Uterus (tissue), 3 donors: ENCODE measurements at regions not wholly inside any gene's neighbourhood (a gene's known extent, or its start where the extent isn't known, plus 50 kb on each side); places are given as distances from the start of the nearest gene placed in this dataset.
A peak's percentile ranks its signal among the peaks of the same experiment; 100 is the strongest.

Source experiments
- DNase-seq, 2 donors: peaks; one replicate each; pipeline ENCODE4 v3.0.0-alpha.2; 2019 to 2020
- H3K27ac ChIP-seq, 2 donors: fragments of 200-600 bp; sonication (generic); 1 replicate in 1 of 2; 2 replicates in 1 of 2; pipeline ENCODE4 v1.5.1; 2016 to 2018
- H3K27me3 ChIP-seq, 2 donors: fragments of 200-600 bp; sonication (generic); one replicate each; pipeline ENCODE4 v1.5.1; 2018 to 2019; ENCODE audit warnings: control low read depth in 1 of 2
- H3K36me3 ChIP-seq, 2 donors: fragments of 200-600 bp; sonication (generic); one replicate each; pipeline ENCODE4 v1.5.1; 2019; ENCODE audit warnings: control low read depth in 1 of 2
- H3K4me1 ChIP-seq, 2 donors: fragments of 200-600 bp; sonication (generic); one replicate each; pipeline ENCODE4 v1.5.1; 2018 to 2019; ENCODE audit warnings: control low read depth in 1 of 2
- H3K4me3 ChIP-seq, 2 donors: fragments of 200-600 bp; sonication (generic); 1 replicate in 1 of 2; 2 replicates in 1 of 2; pipeline ENCODE4 v1.5.1; 2018 to 2019; ENCODE audit warnings: mild to moderate bottlenecking in 1 of 2
- H3K9me3 ChIP-seq, 2 donors: fragments of 200-600 bp; sonication (generic); one replicate each; pipeline ENCODE4 v1.5.1; 2019; ENCODE audit warnings: control low read depth in 1 of 2
- CTCF ChIP-seq, 4 experiments: fragments of 200-600 bp in 2 of 4; fragments of 450-650 bp in 2 of 4; sonication (generic) in 2 of 4; IDR thresholded peaks; one replicate each; pipeline ENCODE4 v1.5.1; 2016 to 2019; ENCODE audit warnings: antibody characterized with exemption in 4 of 4, mild to moderate bottlenecking in 2 of 4, moderate library complexity in 1 of 4
- POLR2A ChIP-seq, 2 donors: fragments of 450-650 bp; IDR thresholded peaks; one replicate each; pipeline ENCODE4 v1.6.1; 2016; ENCODE audit warnings: antibody characterized with exemption in 2 of 2, mild to moderate bottlenecking in 1 of 2, moderate library complexity in 1 of 2
- intact Hi-C: fragments of 100-400 bp; cut with DNase I; formaldehyde crosslinking; loops from one replicate; pipeline ENCODE4 v1.15.1; 2023; ENCODE audit warnings: low total_unique reads
- donor health status: DM: yes; HTN: yes; CAD: no.

- Histone ChIP-seq H3K4me3 (no peak overlapping the region), H3K27ac (no peak overlapping the region), H3K9me3 (no peaks in the 10 kb centered on the region), H3K36me3 (no peaks in the 10 kb centered on the region), H3K4me1 (no peaks in the 10 kb centered on the region), H3K27me3 (no peaks in the 10 kb centered on the region)
- no peak for TF ChIP-seq CTCF (IDR thresholded peaks at IDR 0.05)
- no peak for TF ChIP-seq POLR2A (IDR thresholded peaks at IDR 0.05)
- peak in 1 of 2 donors; percentile 31 for DNase-seq
- intact Hi-C loops, result loop anchor here (10.0 kb wide), 1 partner anchor 1166 kb away; no protein-coding TSS in a partner anchor
Observed at GRCh38 chr2:13000664-13001363, 284.1 kb downstream of the TRIB2 start.

GRCh38 chr2:13001408-13001807 lies 284.7 kb downstream of the TRIB2 start:
- Histone ChIP-seq H3K36me3 (no peaks in the 10 kb centered on the region), H3K27me3 (no peaks in the 10 kb centered on the region), H3K27ac (no peak overlapping the region), H3K4me3 (no peak overlapping the region), H3K9me3 (no peaks in the 10 kb centered on the region), H3K4me1 (no peaks in the 10 kb centered on the region)
- no peak for TF ChIP-seq POLR2A (IDR thresholded peaks at IDR 0.05)
- TF ChIP-seq CTCF (IDR thresholded peaks at IDR 0.05), result no peak
- intact Hi-C loops, result loop anchor here (10.0 kb wide), 1 partner anchor 1167 kb away; no protein-coding TSS in a partner anchor
- no peak for DNase-seq

GRCh38 chr2:13002536-13003331 lies 286.0 kb downstream of the TRIB2 start:
- no peak for DNase-seq
- no peaks in the 10 kb centered on the region for H3K36me3 ChIP-seq
- no peaks in the 10 kb centered on the region for H3K27me3 ChIP-seq
- no peak overlapping the region for H3K4me3 ChIP-seq
- no peak overlapping the region for H3K27ac ChIP-seq
- intact Hi-C loops, result loop anchor here (10.0 kb wide), 1 partner anchor 1168 kb away; no protein-coding TSS in a partner anchor
- no peaks in the 10 kb centered on the region for H3K9me3 ChIP-seq
- TF ChIP-seq POLR2A (IDR thresholded peaks at IDR 0.05), result no peak
- no peak for TF ChIP-seq CTCF (IDR thresholded peaks at IDR 0.05)
- no peaks in the 10 kb centered on the region for H3K4me1 ChIP-seq

- no peaks in the 10 kb centered on the region for H3K36me3 ChIP-seq
- no peak overlapping the region for H3K4me3 ChIP-seq
- no peak for TF ChIP-seq CTCF (IDR thresholded peaks at IDR 0.05)
- no peak for TF ChIP-seq POLR2A (IDR thresholded peaks at IDR 0.05)
- no peaks in the 10 kb centered on the region for H3K27me3 ChIP-seq
- no peak overlapping the region for H3K27ac ChIP-seq
- intact Hi-C loops, result loop anchor here (10.0 kb wide), 1 partner anchor 1169 kb away; no protein-coding TSS in a partner anchor
- H3K4me1 ChIP-seq, result no peaks in the 10 kb centered on the region
- H3K9me3 ChIP-seq, result no peaks in the 10 kb centered on the region
- no peak for DNase-seq
Observed at GRCh38 chr2:13003500-13003899, 286.8 kb downstream of the TRIB2 start.

- intact Hi-C loops, result loop anchor here (10.0 kb wide), 1 partner anchor 1170 kb away; no protein-coding TSS in a partner anchor
- H3K9me3 ChIP-seq, result no peaks in the 10 kb centered on the region
- H3K36me3 ChIP-seq, result no peaks in the 10 kb centered on the region
- no peak overlapping the region for H3K27ac ChIP-seq
- no peak overlapping the region for H3K4me3 ChIP-seq
- TF ChIP-seq CTCF (IDR thresholded peaks at IDR 0.05), result no peak
- no peak for TF ChIP-seq POLR2A (IDR thresholded peaks at IDR 0.05)
- DNase-seq, result no peak
- H3K27me3 ChIP-seq, result no peaks in the 10 kb centered on the region
- no peaks in the 10 kb centered on the region for H3K4me1 ChIP-seq
Observed at GRCh38 chr2:13005048-13005447, 288.3 kb downstream of the TRIB2 start.
